ENCODE measurements at regions not wholly inside any gene's neighbourhood (a gene's known extent, or its start where the extent isn't known, plus 50 kb on each side); places are given as distances from the start of the nearest gene placed in this dataset.
"Not testable (repeated sequence)": the region's sequence is repeated elsewhere in the genome, so short reads cannot be mapped to it uniquely, and the experiment has no call there.

GRCh38 chr10:87603196-87603595 is 56.5 kb upstream of the PAPSS2 start:
- Histone ChIP-seq H3K36me3 (no peaks in the 10 kb centered on the region), H3K9me3 (no peaks in the 10 kb centered on the region), H3K4me1 (peaks cover 0 to 20% (median 2%) of the 10 kb centered on the region in 4 donors), H3K27me3 (no peaks in the 10 kb centered on the region), H3K27ac (no peak overlapping the region), H3K4me3 (no peak overlapping the region)
- WGBS, 2 donors: 75 to 81% methylated on average over 1 of the region's 1 CpG
- no peak for DNase-seq (ENCODE audit: low spot score in 2 of 2)
- TF ChIP-seq, protein P1, sequence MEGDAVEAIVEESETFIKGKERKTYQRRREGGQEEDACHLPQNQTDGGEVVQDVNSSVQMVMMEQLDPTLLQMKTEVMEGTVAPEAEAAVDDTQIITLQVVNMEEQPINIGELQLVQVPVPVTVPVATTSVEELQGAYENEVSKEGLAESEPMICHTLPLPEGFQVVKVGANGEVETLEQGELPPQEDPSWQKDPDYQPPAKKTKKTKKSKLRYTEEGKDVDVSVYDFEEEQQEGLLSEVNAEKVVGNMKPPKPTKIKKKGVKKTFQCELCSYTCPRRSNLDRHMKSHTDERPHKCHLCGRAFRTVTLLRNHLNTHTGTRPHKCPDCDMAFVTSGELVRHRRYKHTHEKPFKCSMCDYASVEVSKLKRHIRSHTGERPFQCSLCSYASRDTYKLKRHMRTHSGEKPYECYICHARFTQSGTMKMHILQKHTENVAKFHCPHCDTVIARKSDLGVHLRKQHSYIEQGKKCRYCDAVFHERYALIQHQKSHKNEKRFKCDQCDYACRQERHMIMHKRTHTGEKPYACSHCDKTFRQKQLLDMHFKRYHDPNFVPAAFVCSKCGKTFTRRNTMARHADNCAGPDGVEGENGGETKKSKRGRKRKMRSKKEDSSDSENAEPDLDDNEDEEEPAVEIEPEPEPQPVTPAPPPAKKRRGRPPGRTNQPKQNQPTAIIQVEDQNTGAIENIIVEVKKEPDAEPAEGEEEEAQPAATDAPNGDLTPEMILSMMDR (IDR thresholded peaks at IDR 0.05): no peak
- no peak for TF ChIP-seq POLR2A (IDR thresholded peaks at IDR 0.05)

GRCh38 chr10:87603769-87604168 is 55.9 kb upstream of the PAPSS2 start:
- no peak for TF ChIP-seq POLR2A (IDR thresholded peaks at IDR 0.05)
- TF ChIP-seq, protein P1 (IDR thresholded peaks at IDR 0.05): no peak
- no peak for TF ChIP-seq EP300 (IDR thresholded peaks at IDR 0.05)
- no peaks in the 10 kb centered on the region for H3K36me3 ChIP-seq
- no peaks in the 10 kb centered on the region for H3K9me3 ChIP-seq
- no peak overlapping the region for H3K27ac ChIP-seq
- no peak overlapping the region for H3K4me3 ChIP-seq
- H3K4me1 ChIP-seq: peaks cover 0 to 17% (median 2%) of the 10 kb centered on the region in 4 donors
- DNase-seq (ENCODE audit: low spot score in 2 of 2): no peak
- 85 to 87% methylated on average over 4 of the region's 4 CpGs for WGBS, 2 donors
- H3K27me3 ChIP-seq: no peaks in the 10 kb centered on the region

- Histone ChIP-seq H3K4me1 (peaks cover 0 to 15% (median 2%) of the 10 kb centered on the region in 4 donors), H3K4me3 (no peak overlapping the region), H3K36me3 (no peaks in the 10 kb centered on the region), H3K27ac (peak overlapping the region in 2 of 4 donors; percentile 44 to 50), H3K9me3 (no peaks in the 10 kb centered on the region), H3K27me3 (no peaks in the 10 kb centered on the region)
- 47 to 48% methylated on average over 4 of the region's 4 CpGs for whole genome bisulfite sequencing, 2 donors
- DNase-seq (ENCODE audit: low spot score in 2 of 2): no peak
- TF ChIP-seq EP300 (IDR thresholded peaks at IDR 0.05) (no peak), POLR2A (IDR thresholded peaks at IDR 0.05) (no peak)
- TF ChIP-seq, protein P1 (IDR thresholded peaks at IDR 0.05): no peak
Observed at GRCh38 chr10:87605628-87606251, 53.9 kb upstream of the PAPSS2 start.

DNA sequence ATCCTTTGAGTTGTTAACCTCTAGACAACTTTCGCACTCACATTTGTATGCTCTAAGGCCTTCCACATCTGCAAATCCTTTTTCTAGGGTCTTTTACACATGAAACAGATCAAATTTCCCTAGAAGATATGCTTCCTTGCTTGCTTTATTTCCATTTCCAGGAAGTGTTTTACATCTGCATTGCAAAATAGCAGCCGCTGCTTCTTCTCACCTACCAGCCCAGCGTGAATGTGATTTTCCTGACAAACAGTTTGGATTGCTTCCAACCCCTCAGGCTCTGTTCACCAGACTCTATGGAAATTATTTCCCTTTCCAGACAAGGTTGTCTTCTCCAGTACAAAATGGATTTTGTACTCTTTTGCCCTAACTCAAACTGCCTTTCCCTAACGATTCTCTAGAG is 50.9 kb upstream of the PAPSS2 start:
- DNase-seq (ENCODE audit: low spot score in 2 of 2): no peak
- Histone ChIP-seq H3K27me3 (no peaks in the 10 kb centered on the region), H3K4me1 (peaks cover 0 to 15% (median 2%) of the 10 kb centered on the region in 4 donors), H3K4me3 (no peak overlapping the region), H3K9me3 (peaks cover 0 to 4% (median 0%) of the 10 kb centered on the region in 4 donors), H3K36me3 (no peaks in the 10 kb centered on the region), H3K27ac (no peak overlapping the region)
- 66 to 75% methylated on average over 4 of the region's 4 CpGs for WGBS, 2 donors
- TF ChIP-seq EP300 (IDR thresholded peaks at IDR 0.05) (no peak), POLR2A (IDR thresholded peaks at IDR 0.05) (no peak)
- TF ChIP-seq, protein P1 (IDR thresholded peaks at IDR 0.05): no peak

GRCh38 chr10:87609563-87609962 is 50.1 kb upstream of the PAPSS2 start:
- H3K27ac ChIP-seq; H3K4me3 ChIP-seq; DNase-seq (ENCODE audit: low spot score in 2 of 2); H3K9me3 ChIP-seq; H3K27me3 ChIP-seq; H3K36me3 ChIP-seq: not testable (repeated sequence)
- 77 to 95% methylated on average over 3 of the region's 3 CpGs for whole genome bisulfite sequencing, 2 donors
- peaks cover 0 to 15% (median 2%) of the 10 kb centered on the region in 4 donors for H3K4me1 ChIP-seq

Data from tibial nerve (tissue), 4 donors.